Gastrocnemius medialis (tissue), 4 donors: ENCODE measurements at regions not wholly inside any gene's neighbourhood (a gene's known extent, or its start where the extent isn't known, plus 50 kb on each side); places are given as distances from the start of the nearest gene placed in this dataset.

Experiments
- ATAC-seq, 2 donors: fragments of 150-250 bp; one replicate each; pipeline ENCODE4 v1.9.1; 2016
- DNase-seq, 2 donors: peaks; one replicate each; pipeline ENCODE4 v3.0.0-alpha.2; 2019
- H3K27ac ChIP-seq, 4 donors: fragments of 200-600 bp; sonication (generic); 1 replicate in 1 of 4; 2 replicates in 3 of 4; pipeline ENCODE4 v1.5.1; 2016 to 2018; ENCODE audit warnings: mild to moderate bottlenecking in 2 of 4, moderate library complexity in 1 of 4
- H3K27me3 ChIP-seq, 3 donors: fragments of 200-600 bp; sonication (generic) in 2 of 3; 1 replicate in 1 of 3; 2 replicates in 2 of 3; pipeline versions ENCODE4 v1.5.1 to v1.6.0; 2016 to 2019; ENCODE audit warnings: mild to moderate bottlenecking in 1 of 3, moderate library complexity in 1 of 3
- H3K36me3 ChIP-seq, 2 donors: fragments of 200-600 bp; sonication (generic) in 1 of 2; one replicate each; pipeline ENCODE4 v1.5.1; 2017 to 2018
- H3K4me1 ChIP-seq, 2 donors: fragments of 200-600 bp; sonication (generic) in 1 of 2; one replicate each; pipeline ENCODE4 v1.5.1; 2016 to 2017; ENCODE audit warnings: mild to moderate bottlenecking in 2 of 2
- H3K4me3 ChIP-seq, 4 donors: fragments of 200-600 bp; sonication (generic) in 3 of 4; 1 replicate in 1 of 4; 2 replicates in 3 of 4; pipeline ENCODE4 v1.5.1; 2016 to 2019; ENCODE audit warnings: mild to moderate bottlenecking in 2 of 4
- H3K9me3 ChIP-seq, 3 donors: fragments of 200-600 bp; sonication (generic) in 2 of 3; 1 replicate in 1 of 3; 2 replicates in 2 of 3; pipeline ENCODE4 v1.5.1; 2016 to 2019
- CTCF ChIP-seq, 5 experiments: fragments of 450-650 bp in 3 of 5; fragments of 200-600 bp in 2 of 5; sonication (generic) in 2 of 5; IDR thresholded peaks in 4 of 5; conservative IDR thresholded peaks in 1 of 5; 1 replicate in 4 of 5; 2 replicates in 1 of 5; pipeline ENCODE4 v1.5.1; 2016 to 2019; ENCODE audit warnings: antibody characterized with exemption in 5 of 5, mild to moderate bottlenecking in 3 of 5, moderate library complexity in 3 of 5
- POLR2A ChIP-seq, 2 donors: fragments of 450-650 bp; IDR thresholded peaks; one replicate each; pipeline ENCODE4 v1.6.1; 2017; ENCODE audit warnings: antibody characterized with exemption in 2 of 2, mild to moderate bottlenecking in 2 of 2, moderate library complexity in 2 of 2
- in situ Hi-C, 4 donors: fragments of 200-750 bp; cut with MboI; loops; one replicate each; pipeline versions ENCODE4 v1.15.0 to v1.8.0; 2017; ENCODE audit warnings: low sequenced_read_pairs in 4 of 4
- intact Hi-C: fragments of 100-400 bp; cut with DNase I; formaldehyde crosslinking; loops from one replicate; pipeline ENCODE4 v1.15.1; 2023; ENCODE audit warnings: low total_unique reads

- no peak for DNase-seq
- Histone ChIP-seq H3K4me3 (no peak overlapping the region), H3K27me3 (no peaks in the 10 kb centered on the region), H3K9me3 (no peaks in the 10 kb centered on the region), H3K36me3 (no peaks in the 10 kb centered on the region), H3K27ac (no peak overlapping the region), H3K4me1 (no peaks in the 10 kb centered on the region)
- no peak for ATAC-seq
- intact Hi-C loops, result no loop called here
- no peak for TF ChIP-seq POLR2A (IDR thresholded peaks at IDR 0.05)
- no peak for TF ChIP-seq CTCF (IDR thresholded peaks at IDR 0.05 in 4 of 5, conservative IDR thresholded peaks at IDR 0.05 in 1 of 5)
- in situ Hi-C loops, result no loop called here
Measured at GRCh38 chr12:20140751-20141150, 227.6 kb upstream of the PDE3A start.

- intact Hi-C loops, result no loop called here
- DNase-seq (no peak), ATAC-seq (no peak)
- in situ Hi-C loops, result no loop called here
- TF ChIP-seq POLR2A (IDR thresholded peaks at IDR 0.05) (no peak), CTCF (IDR thresholded peaks at IDR 0.05 in 4 of 5, conservative IDR thresholded peaks at IDR 0.05 in 1 of 5) (no peak)
- Histone ChIP-seq H3K9me3 (no peaks in the 10 kb centered on the region), H3K27ac (no peak overlapping the region), H3K4me1 (no peaks in the 10 kb centered on the region), H3K36me3 (no peaks in the 10 kb centered on the region), H3K4me3 (no peak overlapping the region), H3K27me3 (no peaks in the 10 kb centered on the region)
Measured at GRCh38 chr12:20142316-20142715, 226.0 kb upstream of the PDE3A start.

- H3K27me3 ChIP-seq, result no peaks in the 10 kb centered on the region
- no peak for TF ChIP-seq CTCF (IDR thresholded peaks at IDR 0.05 in 4 of 5, conservative IDR thresholded peaks at IDR 0.05 in 1 of 5)
- TF ChIP-seq POLR2A (IDR thresholded peaks at IDR 0.05), result no peak
- no peaks in the 10 kb centered on the region for H3K4me1 ChIP-seq
- no peaks in the 10 kb centered on the region for H3K36me3 ChIP-seq
- in situ Hi-C loops (no loop called here), intact Hi-C loops (no loop called here)
- H3K9me3 ChIP-seq, result no peaks in the 10 kb centered on the region
- no peak overlapping the region for H3K27ac ChIP-seq
- no peak for ATAC-seq
- no peak overlapping the region for H3K4me3 ChIP-seq
- DNase-seq, result no peak
Measured at GRCh38 chr12:20142956-20143355, 225.4 kb upstream of the PDE3A start.

GRCh38 chr12:20144341-20144740 is 224.0 kb upstream of the PDE3A start:
- Histone ChIP-seq H3K36me3 (no peaks in the 10 kb centered on the region), H3K4me1 (no peaks in the 10 kb centered on the region), H3K27me3 (no peaks in the 10 kb centered on the region), H3K4me3 (no peak overlapping the region), H3K9me3 (no peaks in the 10 kb centered on the region), H3K27ac (no peak overlapping the region)
- ATAC-seq (no peak), DNase-seq (no peak)
- in situ Hi-C loops, result no loop called here
- TF ChIP-seq POLR2A (IDR thresholded peaks at IDR 0.05) (no peak), CTCF (IDR thresholded peaks at IDR 0.05 in 4 of 5, conservative IDR thresholded peaks at IDR 0.05 in 1 of 5) (no peak)
- intact Hi-C loops, result no loop called here

- no peaks in the 10 kb centered on the region for H3K36me3 ChIP-seq
- in situ Hi-C loops (no loop called here), intact Hi-C loops (no loop called here)
- no peaks in the 10 kb centered on the region for H3K4me1 ChIP-seq
- H3K9me3 ChIP-seq, result no peaks in the 10 kb centered on the region
- no peak for ATAC-seq
- TF ChIP-seq CTCF (IDR thresholded peaks at IDR 0.05 in 4 of 5, conservative IDR thresholded peaks at IDR 0.05 in 1 of 5) (no peak), POLR2A (IDR thresholded peaks at IDR 0.05) (no peak)
- no peak for DNase-seq
- no peak overlapping the region for H3K27ac ChIP-seq
- no peak overlapping the region for H3K4me3 ChIP-seq
- no peaks in the 10 kb centered on the region for H3K27me3 ChIP-seq
Measured at GRCh38 chr12:20148241-20148640, 220.1 kb upstream of the PDE3A start.
